RWPE2 (cell line): ENCODE measurements at regions not wholly inside any gene's neighbourhood (a gene's known extent, or its start where the extent isn't known, plus 50 kb on each side); places are given as distances from the start of the nearest gene placed in this dataset.

Experiments used
- ATAC-seq: fragments of 200-7000 bp; cut with Tn5 transposase; 3 replicates; pipeline ENCODE4 v1.9.1; 2021; ENCODE audit warnings: low read depth
- DNase-seq: peaks from one replicate; pipeline ENCODE4 v3.0.0-alpha.2; 2020; ENCODE audit warnings: low spot score
- H3K27ac ChIP-seq: fragments of 450-650 bp; 2 replicates; pipeline ENCODE4 v1.5.1; 2017; ENCODE audit warnings: mild to moderate bottlenecking; ENCODE audit not compliant: poor library complexity, severe bottlenecking
- H3K27me3 ChIP-seq: fragments of 250-450 bp; sonication (Bioruptor Pico); 2 replicates; pipeline ENCODE4 v1.5.1; 2021; ENCODE audit warnings: mild to moderate bottlenecking, moderate library complexity; ENCODE audit not compliant: insufficient read depth, poor library complexity, severe bottlenecking
- H3K36me3 ChIP-seq: fragments of 250-450 bp; sonication (Bioruptor Pico); 2 replicates; pipeline ENCODE4 v1.5.1; 2020; ENCODE audit warnings: low read depth, mild to moderate bottlenecking, moderate library complexity
- H3K4me1 ChIP-seq: fragments of 250-450 bp; sonication (Bioruptor Pico); 2 replicates; pipeline ENCODE4 v1.5.1; 2021; ENCODE audit warnings: mild to moderate bottlenecking, moderate library complexity; ENCODE audit not compliant: insufficient read depth, poor library complexity, severe bottlenecking
- H3K4me3 ChIP-seq: fragments of 250-450 bp; sonication (Bioruptor Pico); 2 replicates; pipeline ENCODE4 v1.5.1; 2021; ENCODE audit warnings: mild to moderate bottlenecking, moderate library complexity; ENCODE audit not compliant: severe bottlenecking
- H3K9me3 ChIP-seq: fragments of 250-450 bp; sonication (Bioruptor Pico); 2 replicates; pipeline ENCODE4 v1.5.1; 2021; ENCODE audit warnings: mild to moderate bottlenecking, moderate library complexity; ENCODE audit not compliant: severe bottlenecking
- CTCF ChIP-seq: fragments of 450-650 bp; IDR thresholded peaks from one replicate; pipeline ENCODE4 v1.5.1; 2017; ENCODE audit warnings: mild to moderate bottlenecking, moderate library complexity; ENCODE audit not compliant: poor library complexity, severe bottlenecking

DNA sequence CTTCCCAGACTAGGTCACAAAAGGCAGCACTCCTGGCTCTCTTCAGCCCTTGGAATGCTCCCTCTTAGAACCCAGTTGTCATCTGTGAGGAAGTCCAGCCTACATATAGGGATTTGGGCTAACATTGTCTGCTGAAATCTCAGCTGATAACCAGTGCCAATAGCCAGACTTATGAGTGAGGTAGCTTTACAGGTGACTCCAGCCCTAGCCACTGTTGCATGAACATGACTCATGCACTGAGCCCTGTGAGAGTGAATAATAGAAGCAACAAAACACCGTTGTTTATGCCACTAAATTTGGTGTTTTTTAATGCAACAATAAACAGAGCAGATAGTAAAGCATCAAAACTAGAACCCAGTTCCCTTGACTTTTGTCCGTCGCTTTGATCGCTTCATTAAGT is 433.2 kb downstream of the STIM2 start:
- H3K36me3 ChIP-seq, result no peaks in the 10 kb centered on the region
- H3K4me3 ChIP-seq, result no peak overlapping the region
- H3K4me1 ChIP-seq, result no peaks in the 10 kb centered on the region
- DNase-seq (no peak), ATAC-seq (no peak)
- no peak for TF ChIP-seq CTCF
- H3K27ac ChIP-seq, result no peak overlapping the region
- H3K27me3 ChIP-seq, result no peaks in the 10 kb centered on the region
- H3K9me3 ChIP-seq, result no peaks in the 10 kb centered on the region

DNA sequence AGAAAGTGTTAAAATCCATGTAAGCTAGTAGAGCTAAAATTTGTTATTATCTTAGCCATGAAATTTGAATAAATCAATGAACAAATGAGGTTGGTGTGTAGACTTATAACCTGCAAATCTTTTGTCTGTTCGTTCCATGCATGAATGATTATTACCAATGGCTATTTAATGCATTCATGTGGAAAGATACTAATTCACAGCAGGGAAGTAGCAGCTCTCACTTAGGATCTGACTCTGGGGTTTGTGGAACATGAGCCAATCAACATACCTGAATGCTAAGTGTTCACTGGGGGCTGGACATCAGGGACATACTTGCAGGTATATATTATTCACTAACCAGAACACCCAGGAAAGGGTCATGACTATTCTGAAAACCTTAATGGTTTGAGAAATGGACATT is 444.1 kb downstream of the STIM2 start:
- Histone ChIP-seq H3K36me3 (no peaks in the 10 kb centered on the region), H3K4me1 (no peaks in the 10 kb centered on the region), H3K27me3 (no peaks in the 10 kb centered on the region), H3K9me3 (no peaks in the 10 kb centered on the region), H3K27ac (no peak overlapping the region), H3K4me3 (no peak overlapping the region)
- no peak for DNase-seq
- no peak for ATAC-seq
- no peak for TF ChIP-seq CTCF

DNA sequence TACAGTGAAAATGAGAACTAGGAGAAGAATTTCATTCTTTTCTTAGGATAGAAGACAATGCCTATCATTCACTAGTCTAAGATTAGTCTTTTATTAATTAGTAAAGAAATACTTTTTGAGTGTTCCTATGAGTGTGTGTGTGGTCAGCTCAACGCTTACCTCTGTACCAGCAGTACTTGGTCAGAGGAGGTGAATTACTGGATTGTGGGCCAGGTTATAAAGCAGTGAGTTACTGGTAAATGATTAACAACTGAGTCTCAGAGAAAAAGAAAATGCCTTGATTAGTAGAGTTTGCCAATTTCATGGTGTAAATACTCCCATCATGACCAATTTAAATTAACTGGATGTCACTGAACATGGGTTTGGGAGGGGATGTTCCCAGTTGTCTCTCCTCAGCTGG is 444.6 kb downstream of the STIM2 start:
- H3K9me3 ChIP-seq, result no peaks in the 10 kb centered on the region
- no peak for TF ChIP-seq CTCF
- no peak overlapping the region for H3K27ac ChIP-seq
- H3K36me3 ChIP-seq, result no peaks in the 10 kb centered on the region
- no peaks in the 10 kb centered on the region for H3K4me1 ChIP-seq
- DNase-seq (no peak), ATAC-seq (no peak)
- no peaks in the 10 kb centered on the region for H3K27me3 ChIP-seq
- no peak overlapping the region for H3K4me3 ChIP-seq

GRCh38 chr4:27308379-27308778 is 447.7 kb downstream of the STIM2 start:
- H3K27me3 ChIP-seq, result no peaks in the 10 kb centered on the region
- TF ChIP-seq CTCF, result no peak
- no peak overlapping the region for H3K4me3 ChIP-seq
- no peaks in the 10 kb centered on the region for H3K9me3 ChIP-seq
- ATAC-seq (no peak), DNase-seq (no peak)
- H3K27ac ChIP-seq, result no peak overlapping the region
- H3K36me3 ChIP-seq, result no peaks in the 10 kb centered on the region
- H3K4me1 ChIP-seq, result no peaks in the 10 kb centered on the region

DNA sequence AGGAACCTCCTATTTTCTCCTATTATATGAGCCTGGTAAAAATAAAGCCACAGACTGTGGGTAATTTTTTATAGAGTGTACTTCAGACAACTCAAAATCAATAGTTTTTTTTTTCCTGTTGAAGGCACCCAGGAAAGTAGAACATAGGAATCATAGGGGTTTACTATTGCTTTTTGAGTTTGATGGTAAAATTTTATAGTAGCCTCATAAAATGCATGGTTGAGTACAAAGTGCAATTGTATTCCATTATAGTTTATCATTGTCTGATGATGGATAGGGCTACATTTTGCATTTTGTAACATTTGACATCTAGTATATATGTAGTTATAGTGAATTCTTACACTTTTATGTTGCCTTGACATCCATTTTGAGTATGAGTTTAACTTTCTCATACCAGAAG is 455.0 kb downstream of the STIM2 start:
- TF ChIP-seq CTCF, result no peak

More for the DNA sequence above, 455.0 kb downstream of the STIM2 start:
- no peaks in the 10 kb centered on the region for H3K9me3 ChIP-seq
- no peak for DNase-seq
- no peak overlapping the region for H3K27ac ChIP-seq
- ATAC-seq, result no peak
- no peaks in the 10 kb centered on the region for H3K4me1 ChIP-seq
- no peaks in the 10 kb centered on the region for H3K36me3 ChIP-seq
- no peaks in the 10 kb centered on the region for H3K27me3 ChIP-seq
- no peak overlapping the region for H3K4me3 ChIP-seq
